ENCODE measurements at regions not wholly inside any gene's neighbourhood (a gene's known extent, or its start where the extent isn't known, plus 50 kb on each side); places are given as distances from the start of the nearest gene placed in this dataset.

DNA sequence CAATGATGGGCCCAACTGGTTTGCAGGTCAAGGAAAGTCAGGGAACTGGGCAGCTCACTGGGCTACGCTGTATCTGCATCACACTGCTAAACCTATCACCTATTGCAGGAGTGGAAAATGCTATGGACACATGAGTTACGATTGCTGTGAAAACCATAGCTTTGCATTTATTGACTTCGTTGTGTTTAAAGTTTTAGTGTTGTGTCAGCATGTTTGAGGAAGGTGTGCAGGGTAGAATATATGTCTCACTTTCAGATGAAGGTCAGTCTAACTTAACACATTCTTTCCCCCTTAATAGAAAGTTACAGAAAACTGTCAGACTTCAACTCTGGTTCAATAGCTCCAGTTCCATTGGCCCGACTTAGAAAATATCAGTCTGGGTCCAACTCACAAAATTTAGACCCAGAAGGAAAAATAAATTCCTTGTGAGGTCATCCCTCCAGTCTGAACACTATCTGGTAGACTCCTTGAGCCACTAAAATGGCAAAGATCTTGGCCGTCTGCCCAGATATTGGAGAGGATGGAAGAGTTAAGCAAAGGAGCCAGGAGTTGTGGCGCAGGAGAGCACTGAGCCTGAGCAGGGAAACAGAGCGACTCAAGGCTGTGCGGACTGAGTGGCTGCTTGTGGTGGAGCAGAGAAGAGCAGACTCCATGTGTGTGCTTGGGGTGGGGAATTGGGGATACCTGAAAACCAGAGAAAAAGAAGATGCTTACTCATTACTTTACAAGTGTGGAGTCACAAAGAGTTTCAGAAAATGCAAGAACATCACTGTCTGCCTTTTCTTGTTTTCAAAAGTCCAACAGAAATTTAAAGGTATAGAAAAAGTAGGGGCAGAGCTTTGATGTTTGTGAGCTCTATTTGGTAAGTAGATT, 518.5 kb downstream of the FGF9 start:
- DNase-seq (ENCODE audit: low spot score), result no peak

DNA sequence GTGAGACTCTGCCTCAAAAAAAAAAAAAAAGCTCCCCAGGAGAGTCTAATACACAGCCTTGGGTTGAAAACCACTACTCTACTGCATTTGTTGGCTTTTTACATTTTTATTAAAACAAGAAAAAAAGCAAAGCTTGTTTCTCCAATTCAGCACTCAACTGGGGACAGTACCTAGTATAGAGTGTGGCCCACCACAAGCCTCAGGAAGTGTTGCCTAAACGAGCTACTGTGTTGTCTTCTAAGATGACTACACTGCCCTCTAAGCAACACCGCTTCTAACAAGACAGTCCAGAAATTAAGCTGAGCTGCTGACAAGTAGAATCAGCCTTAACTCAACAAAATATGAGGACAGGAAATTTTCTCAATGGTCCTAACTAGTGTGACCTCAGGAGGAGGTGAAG, 522.2 kb downstream of the FGF9 start:
- DNase-seq (ENCODE audit: low spot score), result no peak

DNA sequence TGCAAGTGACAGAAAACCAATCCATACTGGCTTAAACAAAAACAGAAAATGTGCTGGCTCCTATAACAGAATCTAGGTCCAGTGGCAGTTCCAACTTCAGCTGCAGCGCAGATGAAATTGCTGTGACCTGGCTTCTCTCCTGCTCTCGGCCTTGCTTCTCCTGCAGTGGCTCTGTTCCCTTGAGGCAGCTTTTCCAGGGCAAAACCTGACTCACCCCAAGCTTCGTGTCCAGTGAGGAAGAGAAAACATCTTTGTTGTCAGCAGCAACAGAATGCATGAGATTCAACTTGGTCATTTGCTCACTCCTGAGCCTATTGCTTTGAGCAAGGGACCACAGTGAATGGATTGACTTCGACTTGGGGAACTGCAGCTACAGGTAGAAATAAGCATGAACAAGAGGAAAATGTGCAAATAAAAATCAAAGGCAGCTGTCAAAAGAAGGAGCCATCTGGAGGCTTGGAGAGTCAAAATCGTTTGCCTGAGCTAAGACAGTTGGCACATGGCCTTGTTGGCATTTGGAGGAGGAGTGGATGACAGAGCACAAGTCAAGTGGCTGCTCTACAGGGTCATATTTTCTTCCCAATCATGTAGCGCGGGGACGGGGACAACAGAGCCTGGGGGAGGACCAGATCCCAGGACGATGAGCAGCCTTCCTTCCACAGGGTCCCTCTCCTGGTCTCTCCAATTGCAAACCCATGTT, 523.4 kb downstream of the FGF9 start:
- peak; percentile 90 for DNase-seq (ENCODE audit: low spot score)

DNA sequence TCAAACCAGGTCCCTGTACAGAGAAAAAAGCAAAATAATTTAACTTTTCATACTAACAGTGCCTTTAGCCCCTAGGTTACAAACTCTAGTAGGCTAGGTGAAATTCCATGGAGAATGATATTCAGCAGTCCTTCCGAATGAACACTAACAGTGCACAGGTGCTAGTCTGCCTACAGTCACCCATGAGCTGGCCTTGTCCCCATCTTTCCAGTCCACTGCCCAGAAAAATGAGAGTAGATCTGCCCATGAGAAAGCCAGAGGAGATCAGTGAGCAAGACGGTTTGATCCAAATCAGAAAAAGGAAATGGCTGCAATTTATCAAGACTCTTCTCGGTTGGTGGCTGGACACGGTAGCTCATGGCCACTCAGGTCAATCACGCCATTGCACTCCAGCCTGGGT, 524.9 kb downstream of the FGF9 start:
- DNase-seq (ENCODE audit: low spot score), result peak; percentile 68

GRCh38 chr13:22196777-22197176, 525.9 kb downstream of the FGF9 start:
- no peak for DNase-seq (ENCODE audit: low spot score)

DNA sequence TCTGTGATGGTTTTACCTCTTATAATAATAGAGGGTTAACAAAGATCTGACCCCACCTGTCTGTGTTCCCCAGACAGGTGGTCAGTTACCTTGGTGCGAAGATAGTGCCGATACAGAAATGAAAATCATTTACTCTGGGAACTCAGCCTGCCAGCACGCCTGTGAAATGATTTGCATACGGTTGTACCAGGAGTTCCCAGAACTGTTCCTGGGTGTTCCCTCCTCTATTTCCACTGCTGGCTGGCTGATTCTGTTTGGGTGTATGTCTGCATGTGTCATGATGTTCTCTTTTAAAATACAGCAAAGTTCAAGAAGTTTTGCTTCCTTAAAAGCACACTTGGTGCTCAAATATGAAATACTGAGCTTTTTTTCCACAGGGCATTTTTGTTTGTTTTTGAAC, 527.1 kb downstream of the FGF9 start:
- DNase-seq (ENCODE audit: low spot score), result peak; percentile 25

DNA sequence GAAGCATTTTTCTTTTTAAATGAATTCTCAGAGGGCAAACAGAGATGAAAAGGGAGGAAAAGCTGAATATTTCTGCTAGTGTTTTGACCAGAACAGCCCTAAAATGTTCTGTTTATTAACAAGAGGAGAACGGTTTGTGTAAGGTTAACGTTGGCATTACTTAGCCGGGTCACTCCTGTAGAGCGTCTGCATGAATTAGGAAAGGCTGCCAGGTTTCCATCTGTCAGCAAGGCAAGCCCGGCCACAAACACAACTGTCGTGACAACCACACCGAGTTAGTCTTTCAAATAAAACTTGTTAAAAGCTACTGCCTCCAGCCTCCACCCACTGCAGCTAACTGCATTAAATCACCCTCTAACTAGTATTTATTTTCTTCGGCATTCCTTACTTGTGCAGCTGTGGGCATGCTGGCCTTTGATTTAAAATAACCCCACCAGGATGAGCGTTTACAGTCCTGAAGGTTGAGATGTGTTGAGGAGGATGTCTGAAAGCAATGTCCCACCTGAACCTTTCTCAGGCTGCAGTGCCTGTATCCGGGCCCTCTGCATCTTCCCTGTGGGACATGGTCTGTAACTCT, 527.9 kb downstream of the FGF9 start:
- DNase-seq (ENCODE audit: low spot score), result peak; percentile 53

- no peak for DNase-seq (ENCODE audit: low spot score)
These were observed 529.6 kb downstream of the FGF9 start for GRCh38 chr13:22200440-22200839.

DNA sequence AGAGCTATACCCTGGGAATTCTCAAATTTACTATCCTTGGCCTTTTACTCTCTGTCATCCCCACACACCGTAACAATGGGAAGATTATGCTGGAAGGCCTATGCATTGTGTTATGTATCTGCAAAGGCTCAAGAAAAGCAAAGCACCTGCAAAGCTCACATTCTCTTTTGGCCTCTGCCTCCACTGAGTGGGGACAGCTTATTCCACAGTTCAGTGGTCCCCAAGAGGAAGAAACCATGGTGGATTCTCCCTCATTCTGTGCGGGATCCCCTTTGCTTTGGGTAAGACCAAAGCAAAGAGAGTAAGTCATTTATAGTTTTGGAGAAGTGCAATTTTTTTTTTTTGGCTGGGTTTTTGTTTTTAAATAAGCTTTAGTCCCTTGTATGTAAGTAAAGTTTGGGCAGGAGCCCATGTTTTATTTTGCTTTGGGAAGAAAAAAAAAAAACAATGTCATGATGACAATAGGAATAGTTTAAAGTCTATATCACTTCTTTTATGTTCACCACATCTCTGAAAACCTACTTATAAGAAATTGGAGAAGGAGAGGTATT, 530.6 kb downstream of the FGF9 start:
- DNase-seq (ENCODE audit: low spot score), result no peak

DNA sequence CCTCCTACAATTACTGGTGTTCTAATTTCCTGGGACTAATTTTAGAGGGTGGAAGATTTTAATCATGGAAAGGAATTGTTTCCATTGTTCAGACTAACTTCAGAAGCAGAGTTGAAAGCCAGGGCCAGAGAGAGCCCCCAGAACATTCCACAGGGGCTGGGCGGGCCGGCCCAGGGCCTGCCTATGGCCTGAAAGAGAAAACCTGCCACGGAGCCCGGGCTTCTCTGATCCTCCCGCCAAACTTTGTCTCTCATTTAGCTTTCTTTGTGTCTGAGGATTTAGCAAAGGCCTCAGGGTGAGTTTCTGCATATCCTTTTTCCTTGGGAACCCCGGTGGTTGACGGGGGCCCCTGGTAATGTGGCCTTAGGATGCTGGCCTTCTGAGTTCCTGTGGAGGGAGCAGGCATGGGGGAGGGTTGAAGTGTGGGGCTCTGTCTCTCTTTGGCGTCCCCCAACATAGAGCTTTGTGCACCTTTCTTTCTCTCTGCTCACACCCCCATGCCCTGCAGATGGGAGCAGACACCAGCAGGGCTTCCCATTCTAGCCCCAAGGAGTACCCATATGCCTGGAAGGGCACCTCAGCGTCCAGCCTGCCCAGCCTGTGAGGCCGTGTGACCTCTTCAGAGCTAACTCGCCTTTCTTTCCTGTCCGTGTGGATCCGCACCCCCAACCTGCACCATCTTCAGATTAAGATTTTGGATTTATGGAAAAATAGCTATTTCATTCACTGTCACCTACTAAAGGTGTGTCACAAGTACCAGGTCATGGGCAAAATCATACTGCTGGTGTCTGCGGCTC, 539.5 kb downstream of the FGF9 start:
- DNase-seq (ENCODE audit: low spot score), result no peak

DNA sequence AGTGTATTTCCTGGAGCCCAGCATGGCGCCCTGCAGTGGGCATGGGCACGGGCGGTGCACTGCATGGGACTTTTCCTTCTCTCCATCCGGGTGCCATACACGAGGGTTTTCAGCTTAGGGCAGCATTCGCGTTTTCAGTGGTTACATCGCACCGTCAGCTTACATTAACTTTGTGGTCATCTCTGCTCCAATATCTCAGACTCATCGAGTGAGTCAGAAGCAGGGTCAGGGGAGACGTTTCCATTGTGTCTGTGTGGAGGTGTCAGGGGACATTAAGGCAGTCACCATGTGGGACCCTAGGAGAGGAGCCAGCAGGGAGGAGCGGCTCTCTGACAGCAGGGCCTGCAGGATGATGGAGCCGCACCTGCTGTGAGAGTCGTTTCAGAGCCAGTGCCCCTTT, 541.0 kb downstream of the FGF9 start:
- no peak for DNase-seq (ENCODE audit: low spot score)

- DNase-seq (ENCODE audit: low spot score), result no peak
These were observed 541.7 kb downstream of the FGF9 start for GRCh38 chr13:22212576-22212975.

GRCh38 chr13:22214184-22214583, 543.3 kb downstream of the FGF9 start:
- DNase-seq (ENCODE audit: low spot score), result no peak

DNA sequence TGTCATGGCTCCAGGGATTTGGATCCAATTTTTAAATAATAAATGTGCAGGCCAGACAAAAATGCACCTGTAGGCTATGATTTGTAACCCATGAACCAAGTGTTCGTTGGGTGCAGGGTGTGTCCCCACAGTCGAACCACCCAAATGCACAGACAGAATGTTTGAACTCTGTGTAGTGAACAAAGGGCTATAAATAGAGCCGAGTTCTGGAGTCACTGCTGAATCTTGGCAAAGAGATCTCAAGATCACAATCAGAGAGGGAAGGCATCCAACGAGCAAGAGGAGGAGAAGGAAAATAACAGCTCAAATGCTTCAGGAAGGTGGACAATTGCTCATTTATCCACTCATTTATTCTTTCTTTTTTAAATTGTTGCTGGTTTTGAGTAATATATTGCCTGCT, 547.9 kb downstream of the FGF9 start:
- peak; percentile 28 for DNase-seq (ENCODE audit: low spot score)

DNA sequence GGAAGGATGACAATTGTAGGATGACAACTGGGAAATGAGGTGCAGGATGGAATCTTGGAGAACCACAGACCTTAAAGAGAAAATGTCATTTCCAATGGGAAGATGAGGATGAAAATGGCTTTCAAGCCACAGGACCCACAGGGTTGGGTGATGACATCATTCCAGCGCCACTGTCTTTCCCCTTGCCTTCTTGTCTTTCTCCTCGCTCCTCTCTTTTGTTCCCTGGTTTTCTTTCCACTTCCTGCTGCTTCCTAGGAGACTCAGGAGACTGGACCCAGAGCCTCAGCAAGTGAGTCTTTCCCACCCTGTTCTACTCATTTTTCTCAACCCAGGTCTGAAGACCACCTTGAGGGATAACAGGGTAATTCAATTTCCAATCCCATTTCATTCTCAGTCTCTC, 548.8 kb downstream of the FGF9 start:
- no peak for DNase-seq (ENCODE audit: low spot score)

GRCh38 chr13:22220151-22221135, 549.6 kb downstream of the FGF9 start:
- no peak for DNase-seq (ENCODE audit: low spot score)

DNA sequence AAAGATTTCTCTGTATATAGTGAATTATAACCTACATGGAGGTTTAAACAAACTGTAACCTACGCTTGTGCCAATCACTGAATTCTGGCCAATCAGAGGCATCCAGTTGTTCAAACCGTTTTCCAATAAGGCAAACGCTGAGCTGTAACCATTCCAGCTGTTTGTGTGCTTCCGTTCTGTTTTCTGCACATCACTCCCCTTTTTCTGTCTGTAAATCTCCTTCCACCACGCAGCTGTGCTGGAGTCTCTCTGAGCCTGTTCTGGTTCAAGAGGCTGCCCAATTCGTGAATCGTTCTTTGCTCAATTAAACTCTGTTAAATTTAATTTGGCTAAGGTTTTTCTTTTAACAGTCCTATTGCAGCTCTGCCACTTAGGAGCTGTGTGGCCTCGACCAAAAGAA, 552.5 kb downstream of the FGF9 start:
- DNase-seq (ENCODE audit: low spot score), result no peak

GRCh38 chr13:22226086-22226485, 555.2 kb downstream of the FGF9 start:
- DNase-seq (ENCODE audit: low spot score), result no peak

DNA sequence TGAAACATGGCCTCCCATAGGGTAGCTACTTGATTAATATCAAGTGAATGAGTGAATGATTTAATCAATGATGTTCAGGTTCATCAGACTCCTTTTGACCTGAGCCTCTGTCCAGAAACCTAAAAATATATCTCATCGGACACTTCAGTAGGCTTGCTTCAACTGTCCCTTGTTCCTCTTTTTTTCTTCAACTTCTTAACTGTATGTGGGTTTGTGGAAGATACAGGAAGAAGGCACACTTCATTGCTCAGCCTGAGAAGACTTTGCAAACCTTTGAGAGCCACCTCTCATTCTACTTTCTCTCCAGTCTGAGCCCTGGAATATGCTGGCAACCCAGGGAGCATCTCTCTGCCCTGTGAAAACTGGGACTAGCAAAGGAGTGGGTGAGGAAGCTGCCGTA, 557.0 kb downstream of the FGF9 start:
- DNase-seq (ENCODE audit: low spot score), result no peak

DNA sequence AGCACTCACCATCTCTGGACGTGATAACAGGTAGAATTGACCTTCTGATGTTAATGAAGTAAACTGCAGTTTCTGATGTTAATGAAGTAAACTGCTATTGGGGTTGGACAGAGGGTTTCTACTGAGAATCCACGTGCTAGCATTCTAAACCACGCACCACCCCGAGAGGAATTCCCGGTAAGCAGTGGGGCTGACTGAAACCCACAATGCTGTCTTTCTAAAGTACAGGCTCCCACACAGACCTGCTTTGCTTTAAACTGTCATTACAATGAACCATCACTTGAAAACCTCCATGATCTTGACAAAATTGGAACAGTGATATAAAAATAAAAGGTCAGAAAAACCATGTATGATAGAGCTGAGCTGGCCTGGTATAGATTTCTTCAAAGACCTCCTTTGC, 559.0 kb downstream of the FGF9 start:
- DNase-seq (ENCODE audit: low spot score), result no peak

DNA sequence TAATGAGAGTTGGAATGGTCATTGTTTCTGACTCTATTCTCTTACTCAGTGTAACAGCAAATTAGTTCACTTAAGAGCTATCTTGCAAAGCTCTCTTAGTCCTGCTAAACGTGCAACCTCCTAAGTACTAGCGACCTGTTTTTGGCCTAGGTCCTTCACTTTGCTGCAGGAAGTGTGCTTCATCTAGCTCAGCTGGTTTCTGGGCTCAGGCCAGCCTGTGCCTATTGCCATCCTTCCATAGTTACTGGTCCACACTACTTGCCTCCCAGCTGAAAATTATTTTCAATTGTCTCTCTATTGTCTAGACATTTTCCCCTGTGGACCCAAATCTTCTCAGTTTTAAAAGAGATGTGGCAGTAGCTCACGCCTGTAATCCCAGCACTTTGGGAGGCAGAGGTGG, 561.3 kb downstream of the FGF9 start:
- DNase-seq (ENCODE audit: low spot score), result peak; percentile 8

All from cerebellar cortex (tissue), 1 donor.